ENCODE measurements at regions not wholly inside any gene's neighbourhood (a gene's known extent, or its start where the extent isn't known, plus 50 kb on each side); places are given as distances from the start of the nearest gene placed in this dataset.

DNA sequence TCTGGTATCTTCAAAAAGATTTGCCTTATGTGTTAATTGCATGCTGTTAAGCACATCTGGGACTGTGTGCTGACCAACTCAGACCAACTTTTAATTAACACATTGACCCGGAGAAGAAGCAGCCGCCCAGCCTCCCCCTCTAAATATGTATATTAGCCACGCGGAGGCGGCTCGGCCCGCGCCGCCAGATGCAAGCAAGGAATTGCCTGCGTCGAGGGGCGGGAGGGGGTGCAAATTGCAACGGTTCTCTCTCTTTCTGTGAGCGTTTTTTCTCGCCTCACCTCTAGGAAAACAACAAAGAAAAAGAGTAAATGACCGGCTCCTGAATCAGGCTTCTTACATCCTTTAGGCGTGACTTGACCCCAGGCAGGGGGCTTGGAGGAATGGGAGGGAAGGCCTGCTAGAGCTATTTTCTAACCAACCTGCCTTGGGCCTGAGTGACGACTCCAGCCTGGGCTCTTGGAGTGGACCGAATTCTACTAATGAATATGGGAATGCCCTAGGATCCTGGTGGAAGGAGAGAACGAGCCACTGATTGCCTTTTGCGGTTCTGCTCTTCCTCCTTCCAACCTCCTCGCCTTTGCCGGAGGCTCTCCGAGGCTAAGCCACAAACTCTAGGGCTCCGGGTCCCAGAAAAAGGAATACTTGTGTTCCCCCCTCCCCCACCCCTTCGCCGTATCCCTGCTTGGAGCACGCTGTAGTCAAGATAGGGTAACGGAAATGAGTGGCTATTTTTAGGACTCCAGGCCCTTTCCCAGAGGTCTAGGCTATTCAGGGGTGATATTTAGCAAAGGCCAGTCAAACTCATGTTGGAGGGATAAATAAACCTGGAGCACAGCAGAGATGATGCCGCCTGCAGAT lies 417.0 kb upstream of the ESRRG start:
- Mint-ChIP-seq H3K4me1 (ENCODE audit: unreplicated experiment) (peaks cover 25% of the 10 kb centered on the region), H3K9me3 (ENCODE audit: unreplicated experiment) (no peaks in the 10 kb centered on the region), H3K4me3 (ENCODE audit: unreplicated experiment) (no peak overlapping the region), H3K27ac (ENCODE audit: unreplicated experiment) (no peak overlapping the region), H3K36me3 (ENCODE audit: low read depth, unreplicated experiment) (no peaks in the 10 kb centered on the region), H3K27me3 (ENCODE audit: unreplicated experiment) (peaks cover 30% of the 10 kb centered on the region)
- TF ChIP-seq, protein P1, sequence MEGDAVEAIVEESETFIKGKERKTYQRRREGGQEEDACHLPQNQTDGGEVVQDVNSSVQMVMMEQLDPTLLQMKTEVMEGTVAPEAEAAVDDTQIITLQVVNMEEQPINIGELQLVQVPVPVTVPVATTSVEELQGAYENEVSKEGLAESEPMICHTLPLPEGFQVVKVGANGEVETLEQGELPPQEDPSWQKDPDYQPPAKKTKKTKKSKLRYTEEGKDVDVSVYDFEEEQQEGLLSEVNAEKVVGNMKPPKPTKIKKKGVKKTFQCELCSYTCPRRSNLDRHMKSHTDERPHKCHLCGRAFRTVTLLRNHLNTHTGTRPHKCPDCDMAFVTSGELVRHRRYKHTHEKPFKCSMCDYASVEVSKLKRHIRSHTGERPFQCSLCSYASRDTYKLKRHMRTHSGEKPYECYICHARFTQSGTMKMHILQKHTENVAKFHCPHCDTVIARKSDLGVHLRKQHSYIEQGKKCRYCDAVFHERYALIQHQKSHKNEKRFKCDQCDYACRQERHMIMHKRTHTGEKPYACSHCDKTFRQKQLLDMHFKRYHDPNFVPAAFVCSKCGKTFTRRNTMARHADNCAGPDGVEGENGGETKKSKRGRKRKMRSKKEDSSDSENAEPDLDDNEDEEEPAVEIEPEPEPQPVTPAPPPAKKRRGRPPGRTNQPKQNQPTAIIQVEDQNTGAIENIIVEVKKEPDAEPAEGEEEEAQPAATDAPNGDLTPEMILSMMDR (IDR thresholded peaks at IDR 0.05; ENCODE audit: unreplicated experiment): no peak
- DNase-seq (ENCODE audit: low spot score): no peak

DNA sequence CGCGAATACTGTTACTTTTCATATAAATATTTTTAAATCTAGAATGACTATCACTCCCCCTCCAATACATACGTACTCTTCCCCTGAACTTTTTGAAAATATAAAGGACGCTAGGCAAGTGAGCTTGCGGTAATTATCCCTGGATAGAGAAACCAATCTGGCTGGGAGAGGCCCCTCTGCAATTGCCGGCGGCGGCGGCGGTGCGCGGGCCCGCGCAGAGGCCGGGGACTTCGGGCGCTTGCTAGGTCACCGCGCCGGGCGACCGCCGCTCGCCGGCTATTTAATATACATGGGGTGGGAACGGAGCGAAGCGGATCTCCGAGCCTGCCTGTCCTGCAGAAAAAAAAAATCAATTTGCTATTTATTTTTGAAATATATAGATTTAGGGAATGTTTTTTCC lies 416.3 kb upstream of the ESRRG start:
- peaks cover 35% of the 10 kb centered on the region for H3K27me3 Mint-ChIP-seq (ENCODE audit: unreplicated experiment)
- no peak overlapping the region for H3K27ac Mint-ChIP-seq (ENCODE audit: unreplicated experiment)
- no peaks in the 10 kb centered on the region for H3K9me3 Mint-ChIP-seq (ENCODE audit: unreplicated experiment)
- H3K4me3 Mint-ChIP-seq (ENCODE audit: unreplicated experiment): no peak overlapping the region
- DNase-seq (ENCODE audit: low spot score): peak; percentile 47
- TF ChIP-seq, protein P1 (IDR thresholded peaks at IDR 0.05; ENCODE audit: unreplicated experiment): no peak
- H3K36me3 Mint-ChIP-seq (ENCODE audit: low read depth, unreplicated experiment): no peaks in the 10 kb centered on the region
- H3K4me1 Mint-ChIP-seq (ENCODE audit: unreplicated experiment): peaks cover 32% of the 10 kb centered on the region

- H3K27ac Mint-ChIP-seq (ENCODE audit: unreplicated experiment): no peak overlapping the region
These were observed 415.7 kb upstream of the ESRRG start for GRCh38 chr1:217138799-217139466.

DNA sequence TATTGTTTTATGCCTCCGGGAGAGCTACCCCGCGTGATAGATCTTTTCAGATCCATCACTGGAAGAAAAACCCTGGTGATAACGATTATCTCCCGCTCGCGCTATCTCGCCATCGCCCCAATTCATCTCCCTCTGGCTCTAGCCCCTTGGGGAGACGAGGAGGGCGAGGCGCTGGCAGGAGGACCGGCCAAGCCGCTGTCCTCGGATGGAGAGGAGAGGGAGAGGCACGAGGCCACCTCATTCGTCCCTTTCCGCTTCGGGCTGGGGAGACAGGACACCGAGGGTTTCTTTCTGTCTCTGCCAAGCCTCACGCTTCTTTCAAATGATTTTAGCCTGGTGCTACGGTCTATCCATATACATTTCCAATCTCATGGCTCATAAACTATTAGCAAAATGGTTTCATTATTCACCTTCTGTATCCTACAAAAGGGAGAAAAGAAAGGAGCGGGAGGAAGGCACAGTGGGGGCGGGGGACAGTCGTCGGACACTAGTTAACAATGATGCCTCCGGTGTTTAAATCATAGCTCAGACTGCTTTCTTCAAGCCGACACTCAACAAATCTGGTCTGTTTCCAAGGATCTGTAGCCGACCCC lies 415.0 kb upstream of the ESRRG start:
- no peaks in the 10 kb centered on the region for H3K36me3 Mint-ChIP-seq (ENCODE audit: low read depth, unreplicated experiment)
- peak; percentile 9 for DNase-seq (ENCODE audit: low spot score)
- TF ChIP-seq, protein P1 (IDR thresholded peaks at IDR 0.05; ENCODE audit: unreplicated experiment): no peak
- peak overlapping the region; percentile 38 for H3K27ac Mint-ChIP-seq (ENCODE audit: unreplicated experiment)
- H3K4me3 Mint-ChIP-seq (ENCODE audit: unreplicated experiment): no peak overlapping the region
- H3K4me1 Mint-ChIP-seq (ENCODE audit: unreplicated experiment): peaks cover 42% of the 10 kb centered on the region
- H3K27me3 Mint-ChIP-seq (ENCODE audit: unreplicated experiment): peaks cover 44% of the 10 kb centered on the region
- H3K9me3 Mint-ChIP-seq (ENCODE audit: unreplicated experiment): no peaks in the 10 kb centered on the region

More at GRCh38 chr1:217138799-217139466, 415.7 kb upstream of the ESRRG start:
- TF ChIP-seq, protein P1 (IDR thresholded peaks at IDR 0.05; ENCODE audit: unreplicated experiment): no peak
- peak overlapping the region; percentile 6 for H3K4me3 Mint-ChIP-seq (ENCODE audit: unreplicated experiment)
- H3K9me3 Mint-ChIP-seq (ENCODE audit: unreplicated experiment): no peaks in the 10 kb centered on the region
- peaks cover 37% of the 10 kb centered on the region for H3K4me1 Mint-ChIP-seq (ENCODE audit: unreplicated experiment)
- no peak for DNase-seq (ENCODE audit: low spot score)
- H3K36me3 Mint-ChIP-seq (ENCODE audit: low read depth, unreplicated experiment): no peaks in the 10 kb centered on the region
- peaks cover 39% of the 10 kb centered on the region for H3K27me3 Mint-ChIP-seq (ENCODE audit: unreplicated experiment)
